Epithelial cell of esophagus (primary cell): ENCODE measurements at regions not wholly inside any gene's neighbourhood (a gene's known extent, or its start where the extent isn't known, plus 50 kb on each side); places are given as distances from the start of the nearest gene placed in this dataset.
A peak's percentile ranks its signal among the peaks of the same experiment; 100 is the strongest.

Experiments
- DNase-seq: peaks from one replicate; pipeline ENCODE4 v3.0.0; 2010; ENCODE audit warnings: low read depth
- H3K4me3 ChIP-seq: 2 replicates; pipeline ENCODE4 v1.5.1; 2011; ENCODE audit warnings: mild to moderate bottlenecking, low read length, control low read depth
- TF ChIP-seq, protein P1 (sequence below): IDR thresholded peaks from 2 replicates; pipeline ENCODE4 v1.5.1; 2011; ENCODE audit warnings: low read depth, mild to moderate bottlenecking, low read length, control low read depth, inconsistent platforms; ENCODE audit not compliant: insufficient read depth; ENCODE audit errors: missing control alignments

DNA sequence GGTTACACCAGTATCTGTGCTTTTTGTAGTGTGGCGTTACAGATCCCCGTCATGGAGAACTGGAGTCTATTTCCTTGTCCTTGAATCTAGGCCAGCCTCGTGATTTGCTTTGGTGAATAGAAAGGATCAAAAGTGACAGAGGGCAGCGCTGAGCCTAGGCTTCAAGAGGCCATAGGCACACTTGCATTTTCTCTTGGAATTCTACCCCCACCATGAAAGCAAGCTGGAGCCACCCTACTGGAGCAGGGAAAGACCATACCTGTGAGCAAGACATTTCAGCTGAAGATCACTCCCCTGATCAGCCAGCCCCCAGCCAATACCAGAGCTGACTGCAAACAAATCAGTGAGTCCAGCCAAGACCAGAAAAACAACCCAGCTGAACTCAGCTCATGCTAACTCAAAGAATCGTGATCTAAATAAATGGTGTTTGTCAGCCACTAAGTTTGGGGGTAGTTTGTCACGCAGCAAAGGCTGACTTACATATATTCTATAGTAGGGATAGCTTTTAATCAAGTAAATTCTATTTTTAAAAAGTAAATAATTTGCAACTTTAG lies 521.9 kb upstream of the TBX3 start:
- DNase-seq = no peak
- no peak overlapping the region for H3K4me3 ChIP-seq
- TF ChIP-seq, protein P1, sequence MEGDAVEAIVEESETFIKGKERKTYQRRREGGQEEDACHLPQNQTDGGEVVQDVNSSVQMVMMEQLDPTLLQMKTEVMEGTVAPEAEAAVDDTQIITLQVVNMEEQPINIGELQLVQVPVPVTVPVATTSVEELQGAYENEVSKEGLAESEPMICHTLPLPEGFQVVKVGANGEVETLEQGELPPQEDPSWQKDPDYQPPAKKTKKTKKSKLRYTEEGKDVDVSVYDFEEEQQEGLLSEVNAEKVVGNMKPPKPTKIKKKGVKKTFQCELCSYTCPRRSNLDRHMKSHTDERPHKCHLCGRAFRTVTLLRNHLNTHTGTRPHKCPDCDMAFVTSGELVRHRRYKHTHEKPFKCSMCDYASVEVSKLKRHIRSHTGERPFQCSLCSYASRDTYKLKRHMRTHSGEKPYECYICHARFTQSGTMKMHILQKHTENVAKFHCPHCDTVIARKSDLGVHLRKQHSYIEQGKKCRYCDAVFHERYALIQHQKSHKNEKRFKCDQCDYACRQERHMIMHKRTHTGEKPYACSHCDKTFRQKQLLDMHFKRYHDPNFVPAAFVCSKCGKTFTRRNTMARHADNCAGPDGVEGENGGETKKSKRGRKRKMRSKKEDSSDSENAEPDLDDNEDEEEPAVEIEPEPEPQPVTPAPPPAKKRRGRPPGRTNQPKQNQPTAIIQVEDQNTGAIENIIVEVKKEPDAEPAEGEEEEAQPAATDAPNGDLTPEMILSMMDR = no peak

DNA sequence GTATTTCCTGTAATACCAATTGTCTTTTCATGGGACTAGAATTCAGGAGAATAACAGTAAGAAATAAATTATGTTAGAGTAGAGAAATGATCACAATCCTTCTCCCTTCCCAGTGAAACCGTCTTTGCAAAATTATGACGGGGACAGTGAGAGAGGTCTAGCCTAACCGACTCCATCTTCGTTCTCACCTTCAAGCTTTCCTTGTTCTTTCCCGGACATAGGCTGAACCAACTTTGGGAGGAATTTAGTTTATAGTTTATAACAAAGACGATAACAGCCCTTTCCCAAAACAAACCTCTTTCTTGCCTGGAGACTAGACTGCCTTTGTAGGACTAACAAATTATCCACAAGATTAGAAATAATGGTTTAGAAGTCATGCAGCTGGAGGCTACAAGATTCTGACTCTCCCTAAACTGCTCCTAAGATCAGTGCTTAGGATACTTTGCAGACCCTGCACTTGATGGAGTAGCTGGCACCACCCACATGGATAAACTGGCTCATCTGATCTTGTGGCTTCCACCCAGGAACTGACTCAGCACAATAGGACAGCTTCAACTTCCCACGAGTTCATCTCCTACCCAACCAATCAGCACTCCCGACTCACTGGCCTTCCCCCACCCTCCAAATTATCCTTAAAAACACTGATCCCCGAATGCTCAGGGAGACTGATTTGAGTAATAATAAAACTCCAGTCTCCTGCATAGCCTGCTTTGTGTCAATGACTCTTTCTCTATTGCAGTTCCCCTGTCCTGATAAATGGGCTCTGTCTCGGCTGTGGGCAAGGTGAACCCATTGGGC lies 521.2 kb upstream of the TBX3 start:
- H3K4me3 ChIP-seq = no peak overlapping the region
- DNase-seq = peak; percentile 45
- TF ChIP-seq, protein P1 = no peak

DNA sequence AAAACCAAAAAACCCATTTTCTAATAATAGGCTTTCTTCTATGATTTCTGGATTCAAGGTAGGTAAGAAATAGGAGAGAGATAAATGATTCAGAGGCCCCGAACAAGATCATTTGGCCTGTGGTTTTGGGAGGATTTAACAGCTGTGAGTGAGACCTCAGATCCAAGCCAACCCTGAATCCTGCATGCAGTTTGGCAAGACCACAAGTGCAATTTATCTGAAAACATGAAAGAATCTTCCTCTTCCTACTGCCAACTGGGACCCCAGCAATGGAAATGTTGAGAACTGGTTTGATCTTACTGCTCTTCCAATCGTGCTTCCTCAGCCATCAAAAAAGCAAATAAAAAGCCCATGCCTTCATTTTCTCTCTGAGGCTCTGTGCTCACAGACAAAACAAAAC lies 519.7 kb upstream of the TBX3 start:
- no peak overlapping the region for H3K4me3 ChIP-seq
- TF ChIP-seq, protein P1 = no peak
- no peak for DNase-seq

DNA sequence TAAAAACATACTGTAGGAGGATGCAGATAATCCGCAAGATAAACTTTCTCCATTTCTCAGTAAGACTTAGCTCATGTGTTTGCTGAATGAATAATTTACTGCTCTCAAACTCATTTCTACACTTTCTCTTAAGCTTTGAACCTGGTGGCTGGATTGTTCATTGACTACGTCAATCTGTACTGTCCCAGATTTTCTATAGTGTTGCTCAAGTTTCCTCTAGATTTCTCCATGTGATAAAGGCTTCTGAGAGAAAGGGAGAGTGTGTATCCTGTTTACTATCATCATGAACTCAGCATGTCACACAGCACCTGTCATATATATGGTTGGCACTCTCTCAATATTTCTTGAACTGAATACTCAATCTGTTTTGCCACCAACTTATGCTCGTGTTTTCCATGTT lies 518.0 kb upstream of the TBX3 start:
- H3K4me3 ChIP-seq = no peak overlapping the region
- no peak for DNase-seq
- TF ChIP-seq, protein P1 = no peak

DNA sequence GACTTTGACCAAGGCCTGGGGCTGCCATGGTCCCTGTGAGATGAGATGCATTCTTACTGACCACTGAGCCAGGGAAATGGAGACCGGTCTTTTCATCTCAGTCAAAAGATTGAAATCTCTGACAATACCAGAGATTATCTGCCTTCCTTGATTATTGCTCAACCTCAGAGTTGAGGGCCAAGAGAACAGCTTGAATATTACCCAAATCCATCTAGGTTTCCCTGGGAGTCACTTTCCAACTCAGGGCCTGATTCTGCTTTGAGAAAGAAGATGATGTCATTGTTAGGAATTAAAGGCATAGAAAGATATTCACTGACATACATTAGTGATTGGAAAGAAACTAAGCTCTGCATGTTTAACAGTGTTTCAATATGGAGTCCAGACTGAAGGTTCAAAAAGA lies 515.9 kb upstream of the TBX3 start:
- TF ChIP-seq, protein P1 = no peak
- no peak overlapping the region for H3K4me3 ChIP-seq
- peak; percentile 11 for DNase-seq

DNA sequence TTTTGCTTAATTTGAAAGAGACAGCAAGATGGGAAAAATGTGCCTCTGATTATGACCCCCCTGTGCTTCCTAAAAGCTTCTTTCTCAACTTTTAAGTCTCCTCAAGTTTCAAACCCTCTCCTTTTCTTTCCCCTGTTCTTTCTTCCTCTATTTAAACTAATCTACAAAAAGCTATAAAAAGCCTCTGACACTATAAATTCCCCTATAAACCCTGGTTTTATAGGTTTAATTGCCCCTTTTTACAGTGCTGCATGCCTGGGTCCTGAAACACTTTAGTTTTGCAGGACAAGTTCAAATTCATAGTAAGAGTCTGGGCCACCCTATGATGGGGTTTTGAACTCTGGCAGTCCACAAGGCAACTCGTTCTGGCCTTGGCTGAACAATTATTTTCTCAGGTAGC lies 510.9 kb upstream of the TBX3 start:
- DNase-seq = no peak
- TF ChIP-seq, protein P1 = no peak
- H3K4me3 ChIP-seq = no peak overlapping the region

DNA sequence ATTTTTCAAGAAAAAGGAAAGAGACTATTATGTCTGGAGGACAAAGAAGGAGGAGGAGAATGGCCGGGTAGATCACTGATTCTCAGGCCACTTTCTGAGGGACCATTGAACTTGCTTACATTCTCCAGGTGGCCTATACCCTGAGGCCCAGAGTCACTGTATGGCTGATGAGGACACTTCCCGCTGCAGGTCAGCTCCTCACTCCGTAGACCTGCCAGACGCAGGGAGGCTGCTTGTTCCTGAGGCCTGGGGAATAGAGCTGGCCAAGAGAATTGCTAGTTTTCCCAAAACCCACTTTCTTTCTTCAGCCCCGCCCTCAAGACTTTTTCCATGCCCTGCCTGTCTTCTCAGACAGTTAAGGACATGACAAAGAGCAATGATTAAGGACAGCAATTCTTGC lies 510.5 kb upstream of the TBX3 start:
- DNase-seq = no peak
- TF ChIP-seq, protein P1 = no peak
- H3K4me3 ChIP-seq = no peak overlapping the region
